H1 (cell line): ENCODE measurements at regions not wholly inside any gene's neighbourhood (a gene's known extent, or its start where the extent isn't known, plus 50 kb on each side); places are given as distances from the start of the nearest gene placed in this dataset.

Source experiments
- CTCF ChIA-PET: fragments of 300-600 bp; sonication (Branson Sonifier 250); formaldehyde crosslinking; loops from one replicate; lab custom pipeline; 2021; ENCODE audit not compliant: partially characterized antibody; lab: Charles Lee
- POLR2A ChIA-PET: fragments of 300-600 bp; sonication (Branson Sonifier 250); formaldehyde crosslinking; loops from one replicate; lab custom pipeline; 2021; ENCODE audit warnings: inconsistent platforms; ENCODE audit not compliant: partially characterized antibody; lab: Charles Lee
- DNase-seq, 2 experiments: peaks; one replicate each; pipeline versions ENCODE4 v3.0.0 to v3.0.0-alpha.2; 2010 to 2022; ENCODE audit warnings: low spot score in 2 of 2, low read depth in 1 of 2, mixed read lengths in 1 of 2
- FAIRE-seq: peaks from 2 replicates; lab custom pipeline; 2011; peaks lifted over from hg19 to GRCh38; lab: Jason Lieb, UNC
- H2AFZ ChIP-seq: 2 replicates; pipeline ENCODE4 v1.8.1; 2012; ENCODE audit warnings: low read length, inconsistent platforms
- H2AK5ac ChIP-seq: 2 replicates; pipeline ENCODE4 v1.6.1; 2013; ENCODE audit warnings: low read depth, low read length
- H2BK120ac ChIP-seq: replicated peaks from 2 replicates; pipeline ENCODE3; 2013; ENCODE audit warnings: low read depth, low read length, inconsistent platforms
- H2BK12ac ChIP-seq: 2 replicates; pipeline ENCODE4 v1.6.1; 2013; ENCODE audit warnings: low read depth, low read length
- H2BK15ac ChIP-seq: 2 replicates; pipeline ENCODE4 v1.6.1; 2013; ENCODE audit warnings: low read length
- H2BK20ac ChIP-seq: 2 replicates; pipeline ENCODE4 v1.6.1; 2013; ENCODE audit warnings: low read length
- H2BK5ac ChIP-seq: 2 replicates; pipeline ENCODE4 v1.6.1; 2013; ENCODE audit warnings: low read depth, low read length
- H3K14ac ChIP-seq: 2 replicates; pipeline ENCODE4 v1.6.1; 2013; ENCODE audit warnings: inconsistent platforms; ENCODE audit not compliant: insufficient read length
- H3K18ac ChIP-seq: 2 replicates; pipeline ENCODE4 v1.6.1; 2013; ENCODE audit warnings: low read length; ENCODE audit errors: extremely low read depth
- H3K23ac ChIP-seq: 2 replicates; pipeline ENCODE4 v1.6.1; 2013; ENCODE audit warnings: inconsistent platforms; ENCODE audit not compliant: insufficient read length
- H3K23me2 ChIP-seq: 2 replicates; pipeline ENCODE4 v1.6.1; 2013; ENCODE audit warnings: low read depth, low read length
- H3K27ac ChIP-seq: 2 replicates; pipeline ENCODE4 v1.6.1; 2011; ENCODE audit warnings: low read depth, low read length, inconsistent platforms
- H3K27me3 ChIP-seq, 4 experiments: replicated peaks in 1 of 4; 1 replicate in 1 of 4; 2 replicates in 3 of 4; pipeline versions ENCODE4 v1.6.1 to v1.8.1; 2011 to 2013; ENCODE audit warnings: low read length in 3 of 4, mild to moderate bottlenecking in 3 of 4, inconsistent platforms in 2 of 4, mixed read lengths in 2 of 4, moderate library complexity in 1 of 4; ENCODE audit not compliant: control insufficient read depth in 3 of 4, insufficient read depth in 3 of 4; ENCODE audit errors: extremely low read depth in 1 of 4
- H3K36me3 ChIP-seq, 4 experiments: 2 replicates each; pipeline versions ENCODE4 v1.6.1 to v1.8.1; 2011 to 2013; ENCODE audit warnings: mild to moderate bottlenecking in 4 of 4, low read length in 3 of 4, moderate library complexity in 2 of 4, control low read depth in 1 of 4, inconsistent platforms in 1 of 4; ENCODE audit not compliant: insufficient read depth in 4 of 4, control insufficient read depth in 2 of 4
- H3K4ac ChIP-seq: replicated peaks from 2 replicates; pipeline ENCODE3; 2013; ENCODE audit warnings: low read length, low read depth, mixed read lengths, inconsistent platforms; ENCODE audit not compliant: insufficient read length
- H3K4me1 ChIP-seq, 4 experiments: replicated peaks in 1 of 4; 1 replicate in 1 of 4; 2 replicates in 3 of 4; pipeline versions ENCODE4 v1.6.1 to v1.8.1; 2011 to 2013; ENCODE audit warnings: low read length in 3 of 4, inconsistent platforms in 2 of 4, mixed read lengths in 1 of 4; ENCODE audit not compliant: insufficient read depth in 4 of 4, control insufficient read depth in 3 of 4
- H3K4me2 ChIP-seq, 2 experiments: 2 replicates each; pipeline versions ENCODE4 v1.6.1 to v1.8.1; 2011 to 2013; ENCODE audit warnings: low read depth in 2 of 2, low read length in 2 of 2, control low read depth in 1 of 2, inconsistent platforms in 1 of 2, mild to moderate bottlenecking in 1 of 2; ENCODE audit not compliant: insufficient read depth in 1 of 2
- H3K4me3 ChIP-seq, 4 experiments: fragments of 200-600, 300-600 bp in 1 of 4; sonication (generic), shearing (Covaris generic), sonication (Bioruptor Twin) in 1 of 4; 2 replicates each; pipeline versions ENCODE4 v1.5.1 to v1.8.1; 2011 to 2016; ENCODE audit warnings: low read length in 4 of 4, low read depth in 3 of 4, control low read depth in 2 of 4, inconsistent platforms in 2 of 4, mild to moderate bottlenecking in 2 of 4, mixed read lengths in 1 of 4, moderate library complexity in 1 of 4; ENCODE audit not compliant: insufficient read depth in 2 of 4; ENCODE audit errors: extremely low read depth in 1 of 4
- H3K56ac ChIP-seq: replicated peaks from 2 replicates; pipeline ENCODE3; 2013; ENCODE audit warnings: low read depth, mild to moderate bottlenecking, mixed read lengths, low read length, inconsistent platforms; ENCODE audit not compliant: insufficient read length
- H3K79me1 ChIP-seq: 2 replicates; pipeline ENCODE4 v1.6.1; 2013; ENCODE audit warnings: low read depth, low read length, control low read depth
- H3K79me2 ChIP-seq, 2 experiments: 2 replicates each; pipeline versions ENCODE4 v1.6.1 to v1.8.1; 2012 to 2013; ENCODE audit warnings: low read length in 2 of 2, mild to moderate bottlenecking in 2 of 2, inconsistent platforms in 1 of 2; ENCODE audit not compliant: insufficient read depth in 2 of 2, control insufficient read depth in 1 of 2
- H3K9ac ChIP-seq, 4 experiments: replicated peaks in 1 of 4; 1 replicate in 1 of 4; 2 replicates in 3 of 4; pipeline versions ENCODE4 v1.6.1 to v1.8.1; 2011 to 2013; ENCODE audit warnings: low read depth in 3 of 4, low read length in 3 of 4, control low read depth in 2 of 4, mild to moderate bottlenecking in 2 of 4, moderate library complexity in 2 of 4, inconsistent platforms in 1 of 4; ENCODE audit errors: extremely low read depth in 1 of 4
- H3K9me3 ChIP-seq, 2 experiments: 2 replicates each; pipeline versions ENCODE4 v1.6.1 to v1.8.1; 2012 to 2013; ENCODE audit warnings: mild to moderate bottlenecking in 2 of 2, moderate library complexity in 2 of 2, control low read depth in 1 of 2, inconsistent platforms in 1 of 2, low read depth in 1 of 2, low read length in 1 of 2, mixed read lengths in 1 of 2; ENCODE audit not compliant: insufficient read depth in 2 of 2
- H4K20me1 ChIP-seq, 2 experiments: replicated peaks in 1 of 2; 2 replicates each; pipeline versions ENCODE3 to v1.8.1; 2011 to 2013; ENCODE audit warnings: inconsistent platforms in 2 of 2, low read length in 2 of 2, mild to moderate bottlenecking in 1 of 2; ENCODE audit not compliant: insufficient read depth in 2 of 2, control insufficient read depth in 1 of 2
- H4K5ac ChIP-seq: 2 replicates; pipeline ENCODE4 v1.6.1; 2013; ENCODE audit warnings: low read length, low read depth, mixed read lengths, inconsistent platforms; ENCODE audit not compliant: insufficient read length
- H4K8ac ChIP-seq: 2 replicates; pipeline ENCODE4 v1.8.0; 2013; ENCODE audit warnings: mild to moderate bottlenecking, moderate library complexity, low read length, inconsistent platforms; ENCODE audit not compliant: insufficient read depth; ENCODE audit errors: extremely low read depth
- H4K91ac ChIP-seq: replicated peaks from 2 replicates; pipeline ENCODE3; 2013; ENCODE audit warnings: low read length, mixed read lengths, inconsistent platforms; ENCODE audit not compliant: insufficient read length
- CEBPB ChIP-seq: IDR thresholded peaks from 2 replicates; pipeline ENCODE4 v1.6.1; 2012; ENCODE audit warnings: low read depth, low read length
- KDM1A ChIP-seq: fragments of 200-600, 300-600 bp; sonication (generic); IDR thresholded peaks from 2 replicates; pipeline ENCODE4 v1.7.1; 2016; ENCODE audit warnings: mild to moderate bottlenecking, low read length, borderline replicate concordance
- KDM5A ChIP-seq: fragments of 200-600 bp; IDR thresholded peaks from 2 replicates; pipeline ENCODE4 v1.7.1; 2012; ENCODE audit warnings: mild to moderate bottlenecking, low read length, inconsistent platforms, mixed read lengths
- TAF1 ChIP-seq: IDR thresholded peaks from 2 replicates; pipeline ENCODE4 v1.6.1; 2011; ENCODE audit warnings: mild to moderate bottlenecking, low read depth, low read length
- TBP ChIP-seq: IDR thresholded peaks from 2 replicates; pipeline ENCODE4 v1.6.1; 2011; ENCODE audit warnings: low read depth, low read length, improper control_type of control experiment
- WGBS, 2 experiments: shearing (Covaris generic) in 1 of 2; methylation state at CpG; one replicate each; pipeline versions ENCODE4 v1.1.6 to v1.1.7; 2013 to 2015; ENCODE audit warnings: low lambda C conversion rate in 2 of 2, mixed read lengths in 2 of 2, inconsistent platforms in 1 of 2, low coverage in 1 of 2, missing lambda C conversion rate in 1 of 2; ENCODE audit not compliant: insufficient replicate concordance in 2 of 2, insufficient coverage in 1 of 2, insufficient read length in 1 of 2; ENCODE audit errors: extremely low coverage in 1 of 2, missing lambda C conversion rate in 1 of 2; 5-methylcytosine and 5-hydroxymethylcytosine counted together

GRCh38 chr13:32883474-32883873 is 132.7 kb upstream of the KL start:
- POLR2A ChIA-PET, result no interaction called here

More at GRCh38 chr13:32883474-32883873, 132.7 kb upstream of the KL start:
- Histone ChIP-seq H3K4me1 (no peaks in the 10 kb centered on the region), H2AK5ac (no peak overlapping the region), H4K8ac (no peak overlapping the region), H3K23ac (no peak overlapping the region), H2BK15ac (no peak overlapping the region), H2AFZ (no peak overlapping the region; the same call in 1 of the 2 replicates), H3K79me1 (no peaks in the 10 kb centered on the region), H3K23me2 (no peaks in the 10 kb centered on the region), H2BK5ac (no peak overlapping the region), H3K27me3 (no peaks in the 10 kb centered on the region), H4K20me1 (no peaks in the 10 kb centered on the region), H3K14ac (no peak overlapping the region), H3K27ac (no peak overlapping the region), H3K79me2 (no peaks in the 10 kb centered on the region), H3K9me3 (peaks cover 4 to 5% of the 10 kb centered on the region in 2 experiments; a peak in 1 of 4 replicates), H2BK12ac (no peak overlapping the region), H4K5ac (no peak overlapping the region), H4K91ac (no peak overlapping the region), H3K4ac (no peak overlapping the region), H3K36me3 (no peaks in the 10 kb centered on the region), H3K56ac (no peak overlapping the region), H3K4me2 (no peak overlapping the region), H3K18ac (no peak overlapping the region), H2BK120ac (no peak overlapping the region), H2BK20ac (no peak overlapping the region), H3K9ac (no peak overlapping the region), H3K4me3 (no peak overlapping the region)
- FAIRE-seq (no peak), DNase-seq (no peak)
- WGBS, 2 experiments, result 84% methylated on average over 2 of the region's 2 CpGs; no CpG with 5 or more reads in 1 of the 2 experiments
- TF ChIP-seq TAF1 (no peak), KDM1A (no peak), KDM5A (no peak), TBP (no peak), CEBPB (no peak)
- CTCF ChIA-PET, result interaction anchor here (1.1 kb wide), 1 partner anchor 32 kb away, joined by 3 read pairs; no protein-coding TSS in a partner anchor
